HepG2 (cell line): ENCODE measurements at regions not wholly inside any gene's neighbourhood (a gene's known extent, or its start where the extent isn't known, plus 50 kb on each side); places are given as distances from the start of the nearest gene placed in this dataset.

ENCODE experiments used
- ATAC-seq: fragments of 200-7000 bp; cut with Tn5 transposase; 3 replicates; pipeline ENCODE4 v1.9.1; 2020; ENCODE audit warnings: mild to moderate bottlenecking, moderate library complexity
- BruUV-seq: library from RNA; stranded (reverse); fragments of 400-500 nt; replicated peaks from 2 replicates; lab custom pipeline; 2021; lab: Mats Ljungman, UMichigan
- CTCF ChIA-PET: fragments of 300-600 bp; formaldehyde crosslinking; extraction: SDS; loops from one replicate; lab custom pipeline; 2021; ENCODE audit warnings: low total read pairs, inconsistent platforms, low intra/inter-chr PET ratio; lab: Yijun Ruan, JAX
- POLR2A ChIA-PET: fragments of 350-600 bp; sonication (Branson Sonifier 250); formaldehyde crosslinking; loops from one replicate; lab custom pipeline; 2020; ENCODE audit warnings: antibody characterized with exemption, inconsistent platforms; lab: Yijun Ruan, JAX
- DNase-seq: peaks from one replicate; pipeline ENCODE4 v3.0.0-alpha.2; 2015; ENCODE audit warnings: low spot score
- FAIRE-seq: peaks from 3 replicates; lab custom pipeline; 2011; peaks lifted over from hg19 to GRCh38; lab: Jason Lieb, UNC
- H2AFZ ChIP-seq: one replicate; pipeline ENCODE4 v1.6.1; 2011; ENCODE audit warnings: low read length, inconsistent platforms
- H3K27ac ChIP-seq: fragments of 300-600 bp; 3 replicates; pipeline ENCODE4 v1.8.0; 2011; ENCODE audit warnings: mixed run types, mild to moderate bottlenecking, mixed read lengths, low read length, inconsistent platforms; ENCODE audit not compliant: insufficient read depth; ENCODE audit errors: extremely low read length
- H3K27me3 ChIP-seq, 2 experiments: fragments of 200-600 bp in 1 of 2; 2 replicates in 1 of 2; 3 replicates in 1 of 2; pipeline versions ENCODE4 v1.6.0 to v1.8.0; 2011; ENCODE audit warnings: low read length in 2 of 2, mild to moderate bottlenecking in 2 of 2, moderate library complexity in 2 of 2, inconsistent platforms in 1 of 2; ENCODE audit not compliant: insufficient read depth in 2 of 2, control insufficient read depth in 1 of 2
- H3K36me3 ChIP-seq, 2 experiments: fragments of 200-600 bp in 1 of 2; replicated peaks in 1 of 2; 2 replicates in 1 of 2; 3 replicates in 1 of 2; pipeline versions ENCODE4 v1.5.1 to v1.8.0; 2011; ENCODE audit warnings: low read length in 2 of 2, inconsistent platforms in 1 of 2; ENCODE audit not compliant: insufficient read depth in 2 of 2, control insufficient read depth in 1 of 2
- H3K4me1 ChIP-seq: 2 replicates; pipeline ENCODE4 v1.5.1; 2012; ENCODE audit warnings: low read length, inconsistent platforms; ENCODE audit not compliant: insufficient read depth
- H3K4me2 ChIP-seq: 2 replicates; pipeline ENCODE4 v1.6.0; 2011; ENCODE audit warnings: low read depth, low read length, inconsistent platforms
- H3K4me3 ChIP-seq, 3 experiments: fragments of 200-600 bp in 1 of 3; sonication (generic), shearing (Covaris generic) in 1 of 3; replicated peaks in 1 of 3; 2 replicates each; pipeline ENCODE4 v1.5.1; 2011 to 2016; ENCODE audit warnings: low read length in 3 of 3, inconsistent platforms in 2 of 3, low read depth in 2 of 3, mild to moderate bottlenecking in 2 of 3, control low read depth in 1 of 3, mixed read lengths in 1 of 3; ENCODE audit not compliant: insufficient read depth in 1 of 3
- H3K79me2 ChIP-seq: one replicate; pipeline ENCODE4 v1.6.1; 2011; ENCODE audit warnings: low read length, inconsistent platforms; ENCODE audit not compliant: insufficient read depth
- H3K9ac ChIP-seq: 2 replicates; pipeline ENCODE4 v1.6.0; 2011; ENCODE audit warnings: mild to moderate bottlenecking, low read depth, low read length, inconsistent platforms; ENCODE audit not compliant: insufficient read depth
- H3K9me3 ChIP-seq: 2 replicates; pipeline ENCODE4 v1.5.1; 2012; ENCODE audit warnings: mild to moderate bottlenecking, low read length
- H4K20me1 ChIP-seq: 2 replicates; pipeline ENCODE4 v1.6.0; 2011; ENCODE audit warnings: inconsistent platforms, mild to moderate bottlenecking, low read length, moderate library complexity; ENCODE audit not compliant: insufficient read depth
- CAMTA2 ChIP-seq: sonication (generic); formaldehyde crosslinking; IDR thresholded peaks from 2 replicates; pipeline ENCODE4 v1.4.0; 2020; ENCODE audit warnings: mild to moderate bottlenecking, missing genetic modification reagents, borderline replicate concordance
- DMAP1 ChIP-seq: IDR thresholded peaks from 2 replicates; pipeline ENCODE4 v1.6.1; 2016
- WGBS: methylation state at CpG from one replicate; pipeline ENCODE4 v1.1.6; 2017; ENCODE audit warnings: low lambda C conversion rate; 5-methylcytosine and 5-hydroxymethylcytosine counted together
- in situ Hi-C: cut with HindIII; loops from 2 replicates; pipeline ENCODE4 v1.10.0; 2017; ENCODE audit warnings: low pct_unique_long_range_greater_than_20kb; ENCODE audit not compliant: extremely low pct_ligation_motif_present
- intact Hi-C: fragments of 100-400 bp; cut with micrococcal nuclease; formaldehyde crosslinking; loops from one replicate; pipeline ENCODE4 v1.10.0; 2022; ENCODE audit not compliant: unreplicated experiment
- TF ChIP-seq, protein P1 (sequence below): sonication (generic); formaldehyde crosslinking; IDR thresholded peaks from 2 replicates; pipeline ENCODE4 v1.4.0; 2020; ENCODE audit warnings: low read depth, missing genetic modification reagents

- in situ Hi-C loops, result no loop called here
Observed at GRCh38 chr13:73967397-73968165, 166.6 kb downstream of the KLF12 start.

More at GRCh38 chr13:73967397-73968165, 166.6 kb downstream of the KLF12 start:
- FAIRE-seq (no peak), ATAC-seq (no peak), DNase-seq (no peak)
- ChIA-PET CTCF (no interaction called here), POLR2A (no interaction called here)
- Histone ChIP-seq H3K4me1 (peaks cover 3% of the 10 kb centered on the region; the same call in 1 of the 2 replicates), H3K79me2 (no peaks in the 10 kb centered on the region), H3K4me3 (no peak overlapping the region), H3K4me2 (no peak overlapping the region), H3K9ac (no peak overlapping the region), H2AFZ (no peak overlapping the region), H3K36me3 (no peaks in the 10 kb centered on the region), H4K20me1 (no peaks in the 10 kb centered on the region), H3K27ac (no peak overlapping the region), H3K27me3 (no peaks in the 10 kb centered on the region), H3K9me3 (no peaks in the 10 kb centered on the region)
- WGBS, result 67% methylated on average over 5 of the region's 5 CpGs
- BruUV-seq, result no TSS peak
- no peak for TF ChIP-seq CAMTA2
- TF ChIP-seq, protein P1, sequence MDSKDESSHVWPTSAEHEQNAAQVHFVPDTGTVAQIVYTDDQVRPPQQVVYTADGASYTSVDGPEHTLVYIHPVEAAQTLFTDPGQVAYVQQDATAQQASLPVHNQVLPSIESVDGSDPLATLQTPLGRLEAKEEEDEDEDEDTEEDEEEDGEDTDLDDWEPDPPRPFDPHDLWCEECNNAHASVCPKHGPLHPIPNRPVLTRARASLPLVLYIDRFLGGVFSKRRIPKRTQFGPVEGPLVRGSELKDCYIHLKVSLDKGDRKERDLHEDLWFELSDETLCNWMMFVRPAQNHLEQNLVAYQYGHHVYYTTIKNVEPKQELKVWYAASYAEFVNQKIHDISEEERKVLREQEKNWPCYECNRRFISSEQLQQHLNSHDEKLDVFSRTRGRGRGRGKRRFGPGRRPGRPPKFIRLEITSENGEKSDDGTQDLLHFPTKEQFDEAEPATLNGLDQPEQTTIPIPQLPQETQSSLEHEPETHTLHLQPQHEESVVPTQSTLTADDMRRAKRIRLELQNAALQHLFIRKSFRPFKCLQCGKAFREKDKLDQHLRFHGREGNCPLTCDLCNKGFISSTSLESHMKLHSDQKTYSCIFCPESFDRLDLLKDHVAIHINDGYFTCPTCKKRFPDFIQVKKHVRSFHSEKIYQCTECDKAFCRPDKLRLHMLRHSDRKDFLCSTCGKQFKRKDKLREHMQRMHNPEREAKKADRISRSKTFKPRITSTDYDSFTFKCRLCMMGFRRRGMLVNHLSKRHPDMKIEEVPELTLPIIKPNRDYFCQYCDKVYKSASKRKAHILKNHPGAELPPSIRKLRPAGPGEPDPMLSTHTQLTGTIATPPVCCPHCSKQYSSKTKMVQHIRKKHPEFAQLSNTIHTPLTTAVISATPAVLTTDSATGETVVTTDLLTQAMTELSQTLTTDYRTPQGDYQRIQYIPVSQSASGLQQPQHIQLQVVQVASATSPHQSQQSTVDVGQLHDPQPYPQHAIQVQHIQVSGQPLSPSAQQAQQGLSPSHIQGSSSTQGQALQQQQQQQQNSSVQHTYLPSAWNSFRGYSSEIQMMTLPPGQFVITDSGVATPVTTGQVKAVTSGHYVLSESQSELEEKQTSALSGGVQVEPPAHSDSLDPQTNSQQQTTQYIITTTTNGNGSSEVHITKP (CRISPR knock-in tag), result no peak
- TF ChIP-seq DMAP1, result no peak
- intact Hi-C loops, result no loop called here
